GM18505 (cell line): ENCODE measurements at regions not wholly inside any gene's neighbourhood (a gene's known extent, or its start where the extent isn't known, plus 50 kb on each side); places are given as distances from the start of the nearest gene placed in this dataset.

ENCODE experiments used
- ATAC-seq: cut with Tn5 transposase; IDR thresholded peaks from one replicate; pipeline ENCODE4 v1.9.1; 2021; ENCODE audit not compliant: unreplicated experiment
- POLR2A ChIP-seq: IDR thresholded peaks from 4 replicates; pipeline ENCODE4 v1.6.1; 2011; ENCODE audit warnings: borderline replicate concordance; ENCODE audit not compliant: insufficient read depth, insufficient read length; ENCODE audit errors: extremely low read depth

- ATAC-seq, result no peak
- no peak for TF ChIP-seq POLR2A
Measured at GRCh38 chr11:105226091-105226490, 86.5 kb upstream of the CARD18 start.

GRCh38 chr11:105224482-105225253, 85.1 kb upstream of the CARD18 start:
- ATAC-seq, result no peak
- TF ChIP-seq POLR2A, result no peak

- no peak for TF ChIP-seq POLR2A
- ATAC-seq, result no peak
Measured at GRCh38 chr11:105220121-105220520, 80.6 kb upstream of the CARD18 start.

GRCh38 chr11:105219670-105220069, 80.1 kb upstream of the CARD18 start:
- TF ChIP-seq POLR2A, result no peak

GRCh38 chr11:105219269-105219668, 79.7 kb upstream of the CARD18 start:
- no peak for TF ChIP-seq POLR2A
- ATAC-seq, result no peak

More at GRCh38 chr11:105219670-105220069, 80.1 kb upstream of the CARD18 start:
- ATAC-seq, result no peak

GRCh38 chr11:105215528-105215927, 76.0 kb upstream of the CARD18 start:
- no peak for ATAC-seq
- TF ChIP-seq POLR2A, result no peak

- ATAC-seq, result no peak
- TF ChIP-seq POLR2A, result no peak
Measured at GRCh38 chr11:105211806-105212554, 72.4 kb upstream of the CARD18 start.

GRCh38 chr11:105208019-105208418, 68.5 kb upstream of the CARD18 start:
- no peak for ATAC-seq
- no peak for TF ChIP-seq POLR2A

- no peak for TF ChIP-seq POLR2A
- ATAC-seq, result no peak
Measured at GRCh38 chr11:105206633-105207032, 67.1 kb upstream of the CARD18 start.

GRCh38 chr11:105204636-105205035, 65.1 kb upstream of the CARD18 start:
- TF ChIP-seq POLR2A, result no peak
- ATAC-seq, result no peak

- no peak for ATAC-seq
- TF ChIP-seq POLR2A, result no peak
Measured at GRCh38 chr11:105203569-105204240, 64.1 kb upstream of the CARD18 start.

GRCh38 chr11:105202844-105203548, 63.4 kb upstream of the CARD18 start:
- ATAC-seq, result no peak
- TF ChIP-seq POLR2A, result no peak

GRCh38 chr11:105202422-105202821, 62.9 kb upstream of the CARD18 start:
- no peak for TF ChIP-seq POLR2A
- no peak for ATAC-seq
